IMR-90 (cell line): ENCODE measurements at regions not wholly inside any gene's neighbourhood (a gene's known extent, or its start where the extent isn't known, plus 50 kb on each side); places are given as distances from the start of the nearest gene placed in this dataset.

ENCODE experiments used
- FOS ChIP-seq: fragments of 150-350 bp; IDR thresholded peaks from 2 replicates; pipeline ENCODE4 v1.6.1; 2016; ENCODE audit warnings: low read depth, low read length
- POLR2A ChIP-seq: IDR thresholded peaks from 2 replicates; pipeline ENCODE4 v1.6.1; 2012; ENCODE audit warnings: mild to moderate bottlenecking, low read depth, low read length
- SMC3 ChIP-seq: fragments of 150-350 bp; IDR thresholded peaks from 2 replicates; pipeline ENCODE4 v1.6.1; 2016; ENCODE audit warnings: low read depth, mild to moderate bottlenecking, antibody characterized with exemption, low read length, moderate library complexity
- TF ChIP-seq, protein P1 (sequence below): conservative IDR thresholded peaks from 2 replicates; pipeline ENCODE4 v1.5.1; 2012; ENCODE audit warnings: mild to moderate bottlenecking, low read depth, low read length, improper control_type of control experiment
- TF ChIP-seq, protein P2 (sequence below): fragments of 150-350 bp; IDR thresholded peaks from 2 replicates; pipeline ENCODE4 v1.6.1; 2016; ENCODE audit warnings: low read depth, mild to moderate bottlenecking, low read length, moderate library complexity, borderline replicate concordance

DNA sequence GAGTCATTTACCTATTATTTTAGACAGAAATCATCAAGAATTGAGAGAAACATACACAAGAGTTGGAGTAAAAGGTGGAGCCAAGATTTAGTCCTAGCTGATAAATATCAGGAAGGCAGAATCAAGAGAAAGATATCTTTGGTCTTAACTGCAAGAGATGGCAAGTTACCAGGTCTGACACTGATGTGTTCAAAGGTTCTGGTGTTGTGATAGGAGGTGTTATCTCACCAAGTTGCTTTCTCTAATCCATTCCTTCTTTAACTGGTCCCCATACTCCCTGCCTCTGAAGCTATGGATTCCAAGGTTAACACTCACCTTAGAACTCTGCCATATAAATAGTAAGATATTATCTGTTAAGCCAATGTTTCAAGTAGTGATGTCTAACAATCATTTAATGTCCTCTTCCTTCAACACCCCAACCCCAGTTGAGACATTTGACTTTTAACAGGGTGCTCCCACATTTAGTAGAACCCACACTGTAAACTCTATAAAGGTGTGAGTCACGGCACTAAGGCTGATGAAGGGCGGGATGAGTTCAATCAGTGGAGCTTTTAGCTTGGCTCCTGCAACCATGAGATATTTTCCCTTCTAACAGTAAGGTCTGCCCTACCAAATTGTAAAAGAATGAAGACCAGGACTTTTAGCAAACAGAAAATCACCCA is 333.7 kb downstream of the RND3 start:
- TF ChIP-seq, protein P1, sequence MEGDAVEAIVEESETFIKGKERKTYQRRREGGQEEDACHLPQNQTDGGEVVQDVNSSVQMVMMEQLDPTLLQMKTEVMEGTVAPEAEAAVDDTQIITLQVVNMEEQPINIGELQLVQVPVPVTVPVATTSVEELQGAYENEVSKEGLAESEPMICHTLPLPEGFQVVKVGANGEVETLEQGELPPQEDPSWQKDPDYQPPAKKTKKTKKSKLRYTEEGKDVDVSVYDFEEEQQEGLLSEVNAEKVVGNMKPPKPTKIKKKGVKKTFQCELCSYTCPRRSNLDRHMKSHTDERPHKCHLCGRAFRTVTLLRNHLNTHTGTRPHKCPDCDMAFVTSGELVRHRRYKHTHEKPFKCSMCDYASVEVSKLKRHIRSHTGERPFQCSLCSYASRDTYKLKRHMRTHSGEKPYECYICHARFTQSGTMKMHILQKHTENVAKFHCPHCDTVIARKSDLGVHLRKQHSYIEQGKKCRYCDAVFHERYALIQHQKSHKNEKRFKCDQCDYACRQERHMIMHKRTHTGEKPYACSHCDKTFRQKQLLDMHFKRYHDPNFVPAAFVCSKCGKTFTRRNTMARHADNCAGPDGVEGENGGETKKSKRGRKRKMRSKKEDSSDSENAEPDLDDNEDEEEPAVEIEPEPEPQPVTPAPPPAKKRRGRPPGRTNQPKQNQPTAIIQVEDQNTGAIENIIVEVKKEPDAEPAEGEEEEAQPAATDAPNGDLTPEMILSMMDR = no peak
- TF ChIP-seq, protein P2, sequence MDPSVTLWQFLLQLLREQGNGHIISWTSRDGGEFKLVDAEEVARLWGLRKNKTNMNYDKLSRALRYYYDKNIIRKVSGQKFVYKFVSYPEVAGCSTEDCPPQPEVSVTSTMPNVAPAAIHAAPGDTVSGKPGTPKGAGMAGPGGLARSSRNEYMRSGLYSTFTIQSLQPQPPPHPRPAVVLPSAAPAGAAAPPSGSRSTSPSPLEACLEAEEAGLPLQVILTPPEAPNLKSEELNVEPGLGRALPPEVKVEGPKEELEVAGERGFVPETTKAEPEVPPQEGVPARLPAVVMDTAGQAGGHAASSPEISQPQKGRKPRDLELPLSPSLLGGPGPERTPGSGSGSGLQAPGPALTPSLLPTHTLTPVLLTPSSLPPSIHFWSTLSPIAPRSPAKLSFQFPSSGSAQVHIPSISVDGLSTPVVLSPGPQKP = no peak
- TF ChIP-seq FOS (no peak), SMC3 (no peak), POLR2A (no peak)
